SK-N-SH treated with all-trans-retinoic acid at 6 μM for 48 hours (cell line): ENCODE measurements at regions not wholly inside any gene's neighbourhood (a gene's known extent, or its start where the extent isn't known, plus 50 kb on each side); places are given as distances from the start of the nearest gene placed in this dataset.

Source experiments
- GLIS3 ChIP-seq: fragments of 250-450 bp; sonication (Bioruptor Pico); IDR thresholded peaks from 2 replicates; pipeline ENCODE4 v1.5.0; 2020; ENCODE audit warnings: mild to moderate bottlenecking, moderate library complexity
- TSHZ2 ChIP-seq: fragments of 250-450 bp; sonication (Bioruptor Pico); IDR thresholded peaks from 2 replicates; pipeline ENCODE4 v1.5.0; 2020; ENCODE audit warnings: mild to moderate bottlenecking, moderate library complexity
- ZC3H10 ChIP-seq: fragments of 250-450 bp; sonication (Bioruptor Pico); IDR thresholded peaks from 2 replicates; pipeline ENCODE4 v1.5.1; 2021; ENCODE audit warnings: mild to moderate bottlenecking, moderate library complexity
- TF ChIP-seq, protein P1 (sequence below): fragments of 250-450 bp; sonication (Bioruptor Pico); IDR thresholded peaks from 2 replicates; pipeline ENCODE4 v1.5.1; 2020; ENCODE audit warnings: low read depth, mild to moderate bottlenecking, moderate library complexity

- TF ChIP-seq TSHZ2: no peak
- TF ChIP-seq ZC3H10 (CRISPR knock-in tag): no peak
- TF ChIP-seq, protein P1, sequence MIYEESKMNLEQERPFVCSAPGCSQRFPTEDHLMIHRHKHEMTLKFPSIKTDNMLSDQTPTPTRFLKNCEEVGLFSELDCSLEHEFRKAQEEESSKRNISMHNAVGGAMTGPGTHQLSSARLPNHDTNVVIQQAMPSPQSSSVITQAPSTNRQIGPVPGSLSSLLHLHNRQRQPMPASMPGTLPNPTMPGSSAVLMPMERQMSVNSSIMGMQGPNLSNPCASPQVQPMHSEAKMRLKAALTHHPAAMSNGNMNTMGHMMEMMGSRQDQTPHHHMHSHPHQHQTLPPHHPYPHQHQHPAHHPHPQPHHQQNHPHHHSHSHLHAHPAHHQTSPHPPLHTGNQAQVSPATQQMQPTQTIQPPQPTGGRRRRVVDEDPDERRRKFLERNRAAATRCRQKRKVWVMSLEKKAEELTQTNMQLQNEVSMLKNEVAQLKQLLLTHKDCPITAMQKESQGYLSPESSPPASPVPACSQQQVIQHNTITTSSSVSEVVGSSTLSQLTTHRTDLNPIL (CRISPR knock-in tag): no peak
- TF ChIP-seq GLIS3 (CRISPR knock-in tag): no peak
Observed at GRCh38 chr11:32485733-32486132, 50.4 kb upstream of the WT1 start (continued).
